K562 (cell line): ENCODE measurements at regions not wholly inside any gene's neighbourhood (a gene's known extent, or its start where the extent isn't known, plus 50 kb on each side); places are given as distances from the start of the nearest gene placed in this dataset.

ENCODE experiments used
- ATAC-seq: fragments of 200-7000 bp; cut with Tn5 transposase; 3 replicates; pipeline ENCODE4 v1.9.1; 2020; ENCODE audit warnings: moderate library complexity
- BruUV-seq: library from RNA; stranded (reverse); fragments of 400-500 nt; replicated peaks from 2 replicates; lab custom pipeline; 2021; lab: Mats Ljungman, UMichigan
- CTCF ChIA-PET: fragments of 300-600 bp; formaldehyde crosslinking; extraction: SDS; loops from one replicate; lab custom pipeline; 2021; ENCODE audit warnings: low intra/inter-chr PET ratio; lab: Yijun Ruan, JAX
- POLR2A ChIA-PET: fragments of 300-600, 350-650 bp; sonication (Branson Sonifier 250); formaldehyde crosslinking; extraction: SDS; loops from one replicate; lab custom pipeline; 2021; ENCODE audit warnings: antibody characterized with exemption, inconsistent platforms; lab: Yijun Ruan, JAX
- DNase-seq, 4 experiments: peaks; one replicate each; pipeline versions ENCODE4 v3.0.0 to v3.0.0-alpha.2; 2011 to 2018; ENCODE audit warnings: low spot score in 3 of 4, mixed read lengths in 3 of 4; ENCODE audit errors: extremely low read depth in 1 of 4
- FAIRE-seq: peaks from 2 replicates; lab custom pipeline; 2011; peaks lifted over from hg19 to GRCh38; lab: Jason Lieb, UNC
- H2AFZ ChIP-seq: 2 replicates; pipeline ENCODE4 v1.6.0; 2011; ENCODE audit warnings: low read depth, low read length, control low read depth, inconsistent platforms
- H3K27ac ChIP-seq: fragments of 200-600 bp; 3 replicates; pipeline ENCODE4 v1.8.0; 2011; ENCODE audit warnings: low read depth, mild to moderate bottlenecking, control low read depth, inconsistent platforms, low read length, moderate library complexity, mixed read lengths; ENCODE audit errors: extremely low read depth
- H3K27me3 ChIP-seq, 2 experiments: fragments of 300-600 bp in 1 of 2; 2 replicates in 1 of 2; 3 replicates in 1 of 2; pipeline versions ENCODE4 v1.6.0 to v1.8.0; 2011; ENCODE audit warnings: inconsistent platforms in 2 of 2, low read length in 2 of 2, mild to moderate bottlenecking in 1 of 2, mixed read lengths in 1 of 2, moderate library complexity in 1 of 2; ENCODE audit not compliant: control insufficient read depth in 2 of 2, insufficient read depth in 2 of 2
- H3K36me3 ChIP-seq: fragments of 300-600 bp; 3 replicates; pipeline ENCODE4 v1.8.0; 2011; ENCODE audit warnings: mild to moderate bottlenecking, low read length, inconsistent platforms; ENCODE audit not compliant: control insufficient read depth, insufficient read depth
- H3K4me1 ChIP-seq, 2 experiments: fragments of 200-600 bp in 1 of 2; replicated peaks in 1 of 2; 2 replicates in 1 of 2; 3 replicates in 1 of 2; pipeline versions ENCODE4 v1.5.1 to v1.8.0; 2011; ENCODE audit warnings: inconsistent platforms in 2 of 2, low read length in 2 of 2, mild to moderate bottlenecking in 1 of 2, mixed read lengths in 1 of 2, moderate library complexity in 1 of 2; ENCODE audit not compliant: control insufficient read depth in 2 of 2, insufficient read depth in 2 of 2
- H3K4me2 ChIP-seq: 2 replicates; pipeline ENCODE4 v1.6.1; 2011; ENCODE audit warnings: low read length, control low read depth, inconsistent platforms, mixed read lengths; ENCODE audit not compliant: insufficient read depth
- H3K4me3 ChIP-seq: fragments of 200-600 bp; sonication (generic), shearing (Covaris generic); 2 replicates; pipeline ENCODE4 v1.5.1; 2016; ENCODE audit warnings: control low read depth, inconsistent platforms
- H3K79me2 ChIP-seq: fragments of 200-600 bp; 3 replicates; pipeline ENCODE4 v1.8.0; 2011; ENCODE audit warnings: low read length, inconsistent platforms; ENCODE audit not compliant: control insufficient read depth, insufficient read depth
- H3K9ac ChIP-seq, 2 experiments: 2 replicates each; pipeline versions ENCODE4 v1.6.0 to v1.6.1; 2011; ENCODE audit warnings: low read depth in 2 of 2, low read length in 2 of 2, control low read depth in 1 of 2, inconsistent platforms in 1 of 2, mild to moderate bottlenecking in 1 of 2, mixed read lengths in 1 of 2; ENCODE audit not compliant: insufficient read depth in 1 of 2
- H3K9me1 ChIP-seq: one replicate; pipeline ENCODE4 v1.6.0; 2011; ENCODE audit warnings: inconsistent platforms, mild to moderate bottlenecking, low read length, moderate library complexity; ENCODE audit not compliant: control insufficient read depth, insufficient read depth
- H3K9me3 ChIP-seq: replicated peaks from 2 replicates; pipeline ENCODE4 v1.5.1; 2011; ENCODE audit warnings: low read depth, low read length, inconsistent platforms; ENCODE audit not compliant: control insufficient read depth, insufficient read depth
- H4K20me1 ChIP-seq: replicated peaks from 2 replicates; pipeline ENCODE4 v1.6.1; 2011; ENCODE audit warnings: low read length, inconsistent platforms, mixed read lengths; ENCODE audit not compliant: control insufficient read depth, insufficient read depth
- FOSL1 ChIP-seq: fragments of 200-800 bp; sonication (Bioruptor generic); conservative IDR thresholded peaks from 2 replicates; pipeline ENCODE4 v1.6.1; 2016; ENCODE audit warnings: missing genetic modification characterization, missing compliant biosample characterization
- MEIS2 ChIP-seq: fragments of 450-650 bp; IDR thresholded peaks from 2 replicates; pipeline ENCODE4 v1.6.1; 2014; ENCODE audit warnings: mild to moderate bottlenecking; ENCODE audit not compliant: partially characterized antibody
- NCOR1 ChIP-seq: fragments of 450-650 bp; IDR thresholded peaks from 2 replicates; pipeline ENCODE4 v1.6.1; 2016; ENCODE audit warnings: mild to moderate bottlenecking, moderate library complexity
- SETDB1 ChIP-seq: IDR thresholded peaks from one replicate; pipeline ENCODE4 v1.6.1; 2012; ENCODE audit warnings: low read length, control low read depth, inconsistent platforms
- ZKSCAN8 ChIP-seq: fragments of 200-800 bp; sonication (Bioruptor generic); IDR thresholded peaks from 2 replicates; pipeline ENCODE4 v1.6.1; 2016; ENCODE audit warnings: missing genetic modification characterization, missing compliant biosample characterization
- ZNF780A ChIP-seq: fragments of 250-450 bp; sonication (Bioruptor Pico); IDR thresholded peaks from 2 replicates; pipeline ENCODE4 v1.5.0; 2021; ENCODE audit warnings: mild to moderate bottlenecking
- in situ Hi-C: fragments of 300-500 bp; cut with MboI; formaldehyde crosslinking; loops from 4 replicates; pipeline ENCODE4 v1.15.0; 2018; ENCODE audit warnings: inconsistent platforms, mixed read lengths
- intact Hi-C: fragments of 100-400 bp; cut with micrococcal nuclease; formaldehyde crosslinking; loops from 2 replicates; pipeline ENCODE4 v1.14.2; 2022
- TF ChIP-seq, protein P1 (sequence below), 2 experiments: fragments of 450-650 bp in 1 of 2; sonication (generic) in 1 of 2; formaldehyde crosslinking; conservative IDR thresholded peaks; 2 replicates each; pipeline versions ENCODE4 v1.4.0 to v1.8.1; 2020 to 2022; ENCODE audit warnings: mild to moderate bottlenecking in 1 of 2, missing genetic modification reagents in 1 of 2
- TF ChIP-seq, protein P2 (sequence below): fragments of 450-650 bp; IDR thresholded peaks from 2 replicates; pipeline ENCODE4 v1.6.1; 2016; ENCODE audit warnings: missing biosample characterization, missing genetic modification characterization
- TF ChIP-seq, protein P3 (sequence below): sonication (generic); formaldehyde crosslinking; IDR thresholded peaks from 2 replicates; pipeline ENCODE4 v1.8.0; 2022; ENCODE audit warnings: mild to moderate bottlenecking, missing genetic modification reagents, borderline replicate concordance
- TF ChIP-seq, protein P4 (sequence below), 2 experiments: fragments of 450-650 bp in 1 of 2; sonication (generic) in 1 of 2; formaldehyde crosslinking in 1 of 2; IDR thresholded peaks; 2 replicates each; pipeline versions ENCODE4 v1.7.1 to v1.9.0; 2016 to 2022; ENCODE audit warnings: inconsistent platforms in 1 of 2, mild to moderate bottlenecking in 1 of 2, missing genetic modification reagents in 1 of 2

DNA sequence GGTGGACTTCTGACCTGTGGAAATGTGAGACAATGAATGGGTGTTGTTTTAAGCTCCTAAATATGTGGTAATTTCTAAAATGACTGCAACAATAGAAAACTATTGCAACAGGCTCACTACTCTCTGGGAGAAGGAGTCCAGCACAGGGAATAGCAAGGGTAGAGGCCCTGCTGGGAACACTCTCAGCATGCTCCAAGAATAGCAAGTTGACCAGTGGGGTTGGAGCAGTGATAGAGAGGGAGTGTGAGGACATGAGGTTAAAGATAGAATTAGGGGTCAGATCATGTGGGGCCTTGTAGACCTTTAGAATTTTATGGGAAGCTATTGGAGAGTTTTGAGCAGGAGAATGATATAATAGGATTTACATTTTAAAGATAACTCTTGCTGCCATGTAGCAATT lies 346.7 kb upstream of the CCDC196 start:
- POLR2A ChIA-PET: no interaction called here
- no TSS peak for BruUV-seq
- no peak for FAIRE-seq
- TF ChIP-seq NCOR1: no peak
- TF ChIP-seq, protein P1, sequence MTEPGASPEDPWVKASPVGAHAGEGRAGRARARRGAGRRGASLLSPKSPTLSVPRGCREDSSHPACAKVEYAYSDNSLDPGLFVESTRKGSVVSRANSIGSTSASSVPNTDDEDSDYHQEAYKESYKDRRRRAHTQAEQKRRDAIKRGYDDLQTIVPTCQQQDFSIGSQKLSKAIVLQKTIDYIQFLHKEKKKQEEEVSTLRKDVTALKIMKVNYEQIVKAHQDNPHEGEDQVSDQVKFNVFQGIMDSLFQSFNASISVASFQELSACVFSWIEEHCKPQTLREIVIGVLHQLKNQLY (CRISPR knock-in tag; conservative IDR thresholded peaks at IDR 0.05): no peak
- TF ChIP-seq ZNF780A (CRISPR knock-in tag): no peak
- TF ChIP-seq FOSL1 (tag): no peak
- TF ChIP-seq MEIS2: no peak
- TF ChIP-seq ZKSCAN8 (CRISPR knock-in tag): no peak
- TF ChIP-seq, protein P2, sequence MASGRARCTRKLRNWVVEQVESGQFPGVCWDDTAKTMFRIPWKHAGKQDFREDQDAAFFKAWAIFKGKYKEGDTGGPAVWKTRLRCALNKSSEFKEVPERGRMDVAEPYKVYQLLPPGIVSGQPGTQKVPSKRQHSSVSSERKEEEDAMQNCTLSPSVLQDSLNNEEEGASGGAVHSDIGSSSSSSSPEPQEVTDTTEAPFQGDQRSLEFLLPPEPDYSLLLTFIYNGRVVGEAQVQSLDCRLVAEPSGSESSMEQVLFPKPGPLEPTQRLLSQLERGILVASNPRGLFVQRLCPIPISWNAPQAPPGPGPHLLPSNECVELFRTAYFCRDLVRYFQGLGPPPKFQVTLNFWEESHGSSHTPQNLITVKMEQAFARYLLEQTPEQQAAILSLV (tag): no peak
- no peak for TF ChIP-seq SETDB1
- TF ChIP-seq, protein P3, sequence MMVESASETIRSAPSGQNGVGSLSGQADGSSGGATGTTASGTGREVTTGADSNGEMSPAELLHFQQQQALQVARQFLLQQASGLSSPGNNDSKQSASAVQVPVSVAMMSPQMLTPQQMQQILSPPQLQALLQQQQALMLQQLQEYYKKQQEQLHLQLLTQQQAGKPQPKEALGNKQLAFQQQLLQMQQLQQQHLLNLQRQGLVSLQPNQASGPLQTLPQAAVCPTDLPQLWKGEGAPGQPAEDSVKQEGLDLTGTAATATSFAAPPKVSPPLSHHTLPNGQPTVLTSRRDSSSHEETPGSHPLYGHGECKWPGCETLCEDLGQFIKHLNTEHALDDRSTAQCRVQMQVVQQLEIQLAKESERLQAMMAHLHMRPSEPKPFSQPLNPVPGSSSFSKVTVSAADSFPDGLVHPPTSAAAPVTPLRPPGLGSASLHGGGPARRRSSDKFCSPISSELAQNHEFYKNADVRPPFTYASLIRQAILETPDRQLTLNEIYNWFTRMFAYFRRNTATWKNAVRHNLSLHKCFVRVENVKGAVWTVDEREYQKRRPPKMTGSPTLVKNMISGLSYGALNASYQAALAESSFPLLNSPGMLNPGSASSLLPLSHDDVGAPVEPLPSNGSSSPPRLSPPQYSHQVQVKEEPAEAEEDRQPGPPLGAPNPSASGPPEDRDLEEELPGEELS (CRISPR knock-in tag): no peak
- TF ChIP-seq, protein P4, sequence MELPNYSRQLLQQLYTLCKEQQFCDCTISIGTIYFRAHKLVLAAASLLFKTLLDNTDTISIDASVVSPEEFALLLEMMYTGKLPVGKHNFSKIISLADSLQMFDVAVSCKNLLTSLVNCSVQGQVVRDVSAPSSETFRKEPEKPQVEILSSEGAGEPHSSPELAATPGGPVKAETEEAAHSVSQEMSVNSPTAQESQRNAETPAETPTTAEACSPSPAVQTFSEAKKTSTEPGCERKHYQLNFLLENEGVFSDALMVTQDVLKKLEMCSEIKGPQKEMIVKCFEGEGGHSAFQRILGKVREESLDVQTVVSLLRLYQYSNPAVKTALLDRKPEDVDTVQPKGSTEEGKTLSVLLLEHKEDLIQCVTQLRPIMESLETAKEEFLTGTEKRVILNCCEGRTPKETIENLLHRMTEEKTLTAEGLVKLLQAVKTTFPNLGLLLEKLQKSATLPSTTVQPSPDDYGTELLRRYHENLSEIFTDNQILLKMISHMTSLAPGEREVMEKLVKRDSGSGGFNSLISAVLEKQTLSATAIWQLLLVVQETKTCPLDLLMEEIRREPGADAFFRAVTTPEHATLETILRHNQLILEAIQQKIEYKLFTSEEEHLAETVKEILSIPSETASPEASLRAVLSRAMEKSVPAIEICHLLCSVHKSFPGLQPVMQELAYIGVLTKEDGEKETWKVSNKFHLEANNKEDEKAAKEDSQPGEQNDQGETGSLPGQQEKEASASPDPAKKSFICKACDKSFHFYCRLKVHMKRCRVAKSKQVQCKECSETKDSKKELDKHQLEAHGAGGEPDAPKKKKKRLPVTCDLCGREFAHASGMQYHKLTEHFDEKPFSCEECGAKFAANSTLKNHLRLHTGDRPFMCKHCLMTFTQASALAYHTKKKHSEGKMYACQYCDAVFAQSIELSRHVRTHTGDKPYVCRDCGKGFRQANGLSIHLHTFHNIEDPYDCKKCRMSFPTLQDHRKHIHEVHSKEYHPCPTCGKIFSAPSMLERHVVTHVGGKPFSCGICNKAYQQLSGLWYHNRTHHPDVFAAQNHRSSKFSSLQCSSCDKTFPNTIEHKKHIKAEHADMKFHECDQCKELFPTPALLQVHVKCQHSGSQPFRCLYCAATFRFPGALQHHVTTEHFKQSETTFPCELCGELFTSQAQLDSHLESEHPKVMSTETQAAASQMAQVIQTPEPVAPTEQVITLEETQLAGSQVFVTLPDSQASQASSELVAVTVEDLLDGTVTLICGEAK (IDR thresholded peaks at IDR 0.05): no peak
- TF ChIP-seq, protein P4 (CRISPR knock-in tag; IDR thresholded peaks at IDR 0.05): no peak

More for the DNA sequence above, 346.7 kb upstream of the CCDC196 start:
- Histone ChIP-seq H3K27me3 (no peaks in the 10 kb centered on the region), H3K9me3 (no peaks in the 10 kb centered on the region), H3K79me2 (no peaks in the 10 kb centered on the region), H2AFZ (no peak overlapping the region), H3K4me2 (no peak overlapping the region), H3K9me1 (no peaks in the 10 kb centered on the region), H3K9ac (no peak overlapping the region), H3K4me1 (no peaks in the 10 kb centered on the region), H3K36me3 (no peaks in the 10 kb centered on the region), H4K20me1 (no peaks in the 10 kb centered on the region), H3K27ac (no peak overlapping the region), H3K4me3 (no peak overlapping the region)
- no peak for ATAC-seq
- no peak for DNase-seq
- intact Hi-C loops: no loop called here
- in situ Hi-C loops: no loop called here
- CTCF ChIA-PET: interaction anchor here (0.6 kb wide), 1 partner anchor 816 kb away, joined by 3 read pairs; no protein-coding TSS in a partner anchor
